DND-41 (cell line): ENCODE measurements at regions not wholly inside any gene's neighbourhood (a gene's known extent, or its start where the extent isn't known, plus 50 kb on each side); places are given as distances from the start of the nearest gene placed in this dataset.

ENCODE experiments used
- CTCF ChIP-seq: IDR thresholded peaks from 2 replicates; pipeline ENCODE4 v1.5.1; 2012; ENCODE audit warnings: borderline replicate concordance, low read length, moderate library complexity, mild to moderate bottlenecking; ENCODE audit not compliant: poor library complexity, severe bottlenecking; ENCODE audit errors: extremely low read depth
- EZH2 ChIP-seq: IDR thresholded peaks from 3 replicates; pipeline ENCODE4 v1.6.1; 2012; ENCODE audit warnings: borderline replicate concordance, low read depth, mild to moderate bottlenecking, moderate library complexity, low read length, inconsistent platforms; ENCODE audit not compliant: severe bottlenecking

- no peak for TF ChIP-seq CTCF
- no peak for TF ChIP-seq EZH2
Observed at GRCh38 chr7:118053353-118053752, 130.6 kb upstream of the LSM8 start.
